GM13977 (cell line): ENCODE measurements at regions not wholly inside any gene's neighbourhood (a gene's known extent, or its start where the extent isn't known, plus 50 kb on each side); places are given as distances from the start of the nearest gene placed in this dataset.

Experiments
- DNase-seq: peaks from one replicate; pipeline ENCODE4 v3.0.0; 2012; ENCODE audit warnings: low spot score
- CTCF ChIP-seq: IDR thresholded peaks from 2 replicates; pipeline ENCODE4 v1.5.1; 2012; ENCODE audit warnings: mild to moderate bottlenecking, control low read depth; ENCODE audit not compliant: insufficient read depth; ENCODE audit errors: extremely low read depth, missing control alignments
- in situ Hi-C: fragments of 300-500 bp; cut with MboI; formaldehyde crosslinking; loops from one replicate; pipeline ENCODE4 v1.12.0; 2022; ENCODE audit warnings: low sequenced_read_pairs, low pct_unique_long_range_greater_than_20kb, mixed read lengths, inconsistent platforms; ENCODE audit not compliant: unreplicated experiment

GRCh38 chr18:73503326-73503725, 635.5 kb upstream of the NETO1 start:
- no peak for DNase-seq
- no peak for TF ChIP-seq CTCF
- in situ Hi-C loops = no loop called here

GRCh38 chr18:73487966-73488365, 620.2 kb upstream of the NETO1 start:
- in situ Hi-C loops = no loop called here
- no peak for TF ChIP-seq CTCF
- DNase-seq = no peak

GRCh38 chr18:73485166-73485565, 617.4 kb upstream of the NETO1 start:
- TF ChIP-seq CTCF = no peak
- in situ Hi-C loops = no loop called here
- no peak for DNase-seq

GRCh38 chr18:73482901-73483300, 615.1 kb upstream of the NETO1 start:
- TF ChIP-seq CTCF = no peak
- DNase-seq = no peak
- in situ Hi-C loops = no loop called here

- no peak for TF ChIP-seq CTCF
- in situ Hi-C loops = no loop called here
- DNase-seq = no peak
These were observed 611.7 kb upstream of the NETO1 start for GRCh38 chr18:73479477-73479876.

DNA sequence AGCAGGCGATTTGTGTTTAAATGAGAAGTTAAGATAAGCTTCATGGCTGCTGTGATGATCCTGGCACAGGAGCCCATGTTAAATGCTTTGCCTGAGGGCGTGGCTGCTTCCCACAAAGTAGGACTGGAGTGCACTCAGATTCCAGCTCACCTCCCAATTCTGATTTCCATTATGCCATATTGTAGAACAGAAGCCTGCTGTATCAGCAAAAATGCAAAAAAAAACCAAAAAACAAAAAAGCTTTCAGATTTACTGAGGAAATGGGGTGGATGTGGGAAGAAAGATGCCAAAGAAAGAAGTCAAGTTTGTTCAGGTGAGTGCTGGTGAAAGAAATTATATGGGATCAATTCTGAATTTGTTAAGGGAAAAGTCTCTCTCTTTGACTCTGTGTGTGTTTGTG, 610.4 kb upstream of the NETO1 start:
- in situ Hi-C loops = no loop called here
- no peak for DNase-seq
- no peak for TF ChIP-seq CTCF

DNA sequence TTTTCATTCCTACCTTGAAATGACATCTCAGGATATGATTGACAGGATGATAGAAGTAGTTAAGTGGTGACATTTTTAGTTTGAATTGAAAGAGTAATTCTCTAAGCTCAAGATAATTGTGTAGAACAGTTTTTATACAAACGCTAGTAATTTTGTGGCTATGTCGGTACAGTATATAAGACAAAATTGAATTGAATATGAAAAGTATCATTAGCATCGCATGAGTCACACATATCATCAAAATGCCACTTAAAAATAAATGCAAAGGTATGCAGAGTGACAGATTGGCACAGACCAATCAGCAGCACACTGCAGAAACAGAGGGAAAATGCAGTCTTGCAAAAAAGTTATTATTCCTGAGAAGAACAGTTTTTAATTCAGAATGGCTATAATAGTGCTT, 608.2 kb upstream of the NETO1 start:
- in situ Hi-C loops = no loop called here
- TF ChIP-seq CTCF = no peak
- DNase-seq = no peak
